ENCODE measurements at regions not wholly inside any gene's neighbourhood (a gene's known extent, or its start where the extent isn't known, plus 50 kb on each side); places are given as distances from the start of the nearest gene placed in this dataset.

GRCh38 chr16:80029761-80030481 is 429.4 kb upstream of the MAF start:
- no peak for TF ChIP-seq EZH2phosphoT487 (IDR thresholded peaks at IDR 0.05; ENCODE audit: borderline replicate concordance, low read length)
- no peak for TF ChIP-seq CTCF (IDR thresholded peaks at IDR 0.05; ENCODE audit: low read depth, low read length, poor library complexity, severe bottlenecking)

All from DOHH2 (cell line).